NCI-H2081 (cell line): ENCODE measurements at regions not wholly inside any gene's neighbourhood (a gene's known extent, or its start where the extent isn't known, plus 50 kb on each side); places are given as distances from the start of the nearest gene placed in this dataset.

Experiments
- DNase-seq, 2 experiments: peaks; one replicate each; lab custom pipeline; 2025; lab: John Stamatoyannopoulos, UW

DNA sequence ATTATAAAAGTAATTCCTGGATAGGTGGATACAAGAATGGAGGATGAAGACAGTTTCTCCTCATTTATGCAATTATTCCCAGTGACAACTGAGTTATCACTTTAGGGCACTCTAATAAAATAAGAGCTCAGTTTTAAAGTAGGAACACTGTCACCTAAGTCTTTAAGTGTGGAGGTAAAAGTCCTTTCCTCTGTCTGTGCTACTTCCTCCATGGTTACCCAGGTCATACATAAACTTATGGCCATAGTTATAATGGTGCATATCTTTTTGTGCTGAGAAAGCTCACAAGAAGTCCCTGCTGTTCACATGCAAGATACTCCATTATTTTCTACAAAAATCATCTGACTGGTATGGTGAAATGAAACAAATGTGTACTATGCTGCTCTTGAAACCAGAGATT lies 1093.6 kb downstream of the IGSF11 start:
- DNase-seq: no peak

DNA sequence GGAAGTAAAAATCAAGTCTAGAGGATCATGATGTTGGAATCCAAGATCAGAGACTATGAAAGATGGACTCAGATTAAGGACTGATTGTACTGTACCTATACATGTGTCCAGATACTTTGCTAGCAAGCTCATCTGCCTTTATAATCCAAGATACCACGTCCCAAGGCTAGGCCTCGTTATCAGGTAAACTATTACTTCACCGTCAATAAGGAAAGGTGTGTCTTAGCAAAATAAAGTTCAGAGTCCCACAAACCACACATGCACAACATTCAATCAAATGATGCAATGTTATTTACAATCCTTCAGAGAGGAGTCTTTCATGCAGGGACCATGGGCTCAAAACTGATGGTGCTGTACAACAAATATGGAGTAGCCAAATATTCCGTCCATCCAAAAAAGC lies 1092.9 kb downstream of the IGSF11 start:
- DNase-seq: no peak

- DNase-seq: no peak
Measured at GRCh38 chr3:117954131-117954530, 1080.5 kb downstream of the IGSF11 start.

DNA sequence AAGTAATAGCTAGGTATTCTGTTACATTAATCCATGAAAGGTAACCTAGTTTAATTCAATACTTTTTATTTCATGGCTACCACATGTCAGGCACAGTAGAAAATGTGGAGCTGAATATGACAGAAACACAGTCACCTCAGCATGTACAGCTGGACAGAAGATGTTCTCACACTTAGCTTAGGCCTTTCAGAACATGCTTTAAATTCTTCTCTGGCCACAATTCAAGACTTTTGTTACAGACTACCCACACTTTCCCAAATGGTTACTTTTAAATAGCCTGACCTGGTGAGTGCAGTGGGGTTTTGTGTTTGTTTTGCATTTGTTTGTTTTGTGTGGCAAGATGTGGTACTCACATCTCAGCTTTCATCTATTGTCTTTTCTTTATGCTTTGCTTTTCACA lies 1079.5 kb downstream of the IGSF11 start:
- peak; percentile 53 to 84 for DNase-seq

- DNase-seq: no peak
Measured at GRCh38 chr3:117958027-117958426, 1076.6 kb downstream of the IGSF11 start.

DNA sequence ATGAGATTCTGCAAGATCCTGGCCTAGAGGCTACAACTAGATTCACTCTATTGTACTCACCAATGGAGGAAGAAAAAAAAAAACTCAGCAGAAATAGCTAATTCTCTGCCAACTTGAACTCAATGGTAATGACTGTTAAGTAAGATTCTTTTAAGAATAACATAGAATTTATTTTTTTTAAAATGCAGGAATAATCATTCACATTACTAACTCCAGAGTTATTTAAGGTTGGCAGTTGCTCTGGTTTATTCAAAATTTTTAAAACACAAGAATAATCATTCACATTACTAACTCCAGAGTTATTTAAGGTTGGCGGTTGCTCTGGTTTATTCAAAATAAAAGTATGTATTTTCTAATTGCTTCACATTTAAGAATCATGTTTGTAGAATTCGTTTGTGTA lies 1071.9 kb downstream of the IGSF11 start:
- no peak for DNase-seq

- no peak for DNase-seq
Measured at GRCh38 chr3:117963858-117964257, 1070.8 kb downstream of the IGSF11 start.

DNA sequence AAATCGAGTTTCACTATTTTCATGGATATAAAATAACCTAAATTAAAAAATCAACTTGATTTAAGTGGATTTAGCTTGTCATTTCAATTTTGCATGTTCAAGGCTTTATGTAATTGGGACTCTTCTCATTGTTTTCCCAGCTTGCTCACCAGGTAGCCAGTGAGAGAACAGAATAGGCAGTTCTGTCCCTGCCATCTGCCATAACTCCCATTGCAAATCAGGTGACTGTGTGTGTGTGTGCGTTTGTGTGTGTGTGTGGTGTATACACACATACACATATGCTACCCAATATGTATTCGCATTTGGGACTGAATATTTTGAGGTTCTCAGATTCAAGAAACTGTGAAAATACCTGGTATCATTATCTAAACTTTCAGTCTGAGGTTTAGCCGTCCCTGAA lies 1069.8 kb downstream of the IGSF11 start:
- DNase-seq: no peak

DNA sequence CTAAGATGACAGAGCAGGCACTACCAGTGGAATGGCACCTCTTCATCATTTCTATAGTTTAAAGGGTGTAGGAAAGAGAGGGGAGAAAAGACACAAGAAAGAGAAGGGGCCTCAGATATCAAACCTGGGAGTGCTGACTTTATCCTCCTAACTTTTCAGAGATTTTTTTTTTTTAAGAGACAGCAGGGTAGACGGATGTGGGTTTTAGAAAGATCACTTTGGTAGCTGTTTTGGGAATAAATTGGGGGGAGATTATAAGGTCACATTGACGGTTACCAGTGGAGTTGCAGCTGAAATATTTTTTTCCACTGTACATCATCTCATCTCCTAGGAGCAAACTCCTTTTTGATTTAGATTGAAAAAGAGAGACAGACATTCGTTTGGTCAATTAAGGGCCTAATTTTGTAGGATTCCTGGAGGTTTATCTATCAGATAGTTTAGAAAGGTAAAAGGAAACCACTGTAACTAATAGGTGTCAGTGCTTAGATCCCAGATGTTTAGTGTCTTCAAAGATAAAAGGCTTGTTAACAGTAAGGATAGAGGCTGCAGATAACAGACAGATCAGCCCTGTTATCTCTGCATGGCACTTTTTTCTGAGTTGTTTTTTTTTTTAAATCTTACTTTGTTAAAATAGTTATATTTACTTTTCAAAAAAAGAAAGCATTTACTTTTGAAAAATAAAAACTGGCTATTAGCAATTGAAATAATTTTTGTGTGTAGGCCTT lies 1057.0 kb downstream of the IGSF11 start:
- no peak for DNase-seq

GRCh38 chr3:117979466-117979865 lies 1055.2 kb downstream of the IGSF11 start:
- DNase-seq: no peak

DNA sequence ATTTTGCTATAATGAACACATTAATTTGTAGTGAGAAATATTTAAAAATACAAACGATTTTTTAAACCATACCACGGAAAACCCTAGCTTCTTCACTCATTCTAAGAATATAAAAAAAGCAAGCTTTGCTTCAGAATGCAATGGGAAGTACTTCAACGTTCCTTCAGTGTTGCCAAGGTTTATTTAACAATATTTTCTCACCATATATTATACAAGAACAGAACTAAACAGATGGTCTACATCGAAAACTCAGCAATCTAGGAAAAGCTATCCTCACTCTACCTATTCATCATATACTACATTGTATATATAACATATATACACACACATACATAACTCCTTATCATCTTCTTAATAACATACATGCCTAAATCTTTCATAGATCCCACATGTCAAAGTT lies 1047.4 kb downstream of the IGSF11 start:
- DNase-seq: no peak

- no peak for DNase-seq
Measured at GRCh38 chr3:117989982-117990381, 1044.7 kb downstream of the IGSF11 start.

DNA sequence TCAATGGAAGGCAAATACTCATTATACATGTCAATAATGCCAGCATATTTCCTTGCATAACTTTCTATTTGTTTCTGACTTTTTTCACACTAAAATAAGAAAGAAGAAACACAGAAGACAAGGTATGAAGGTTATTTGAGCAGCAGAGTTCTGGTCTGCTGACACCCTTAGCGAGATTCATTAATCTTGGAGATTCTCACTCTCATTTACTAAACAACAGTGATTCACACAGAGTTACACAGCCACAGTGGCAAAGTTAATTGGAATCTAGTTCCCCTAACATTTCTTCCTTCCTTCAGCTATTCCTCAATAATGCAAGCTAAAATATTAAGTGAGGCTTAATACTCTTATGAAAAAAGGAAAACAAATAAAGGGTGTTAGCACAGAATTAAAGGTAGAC lies 1044.0 kb downstream of the IGSF11 start:
- DNase-seq: no peak

DNA sequence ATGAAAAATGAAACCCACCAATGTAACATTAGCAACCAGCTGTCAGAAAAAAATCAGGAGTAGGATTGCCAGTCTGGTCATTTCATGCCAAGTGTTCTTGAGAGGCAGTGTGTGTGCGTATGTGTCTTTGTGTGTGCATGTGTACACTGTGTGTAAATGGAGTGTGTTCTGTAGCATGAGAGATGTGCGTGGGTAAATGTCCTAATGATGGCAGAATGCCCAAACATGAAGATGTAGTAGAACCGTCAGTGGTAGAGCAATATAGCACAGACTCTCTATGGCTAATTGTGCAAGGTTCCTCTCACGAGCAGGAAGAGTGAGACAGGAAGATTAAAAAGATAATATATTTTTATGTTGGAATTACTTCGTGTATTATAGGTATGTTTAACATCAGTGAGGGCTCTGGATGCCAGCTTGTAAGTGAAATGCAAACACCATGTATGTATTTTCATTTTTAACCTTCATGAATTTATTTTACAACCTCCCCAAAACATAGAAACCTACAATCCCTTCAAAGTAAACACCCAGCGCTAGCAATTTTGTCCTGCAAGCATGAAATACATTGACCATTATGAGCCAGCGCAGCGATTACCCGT lies 1038.7 kb downstream of the IGSF11 start:
- DNase-seq: no peak

DNA sequence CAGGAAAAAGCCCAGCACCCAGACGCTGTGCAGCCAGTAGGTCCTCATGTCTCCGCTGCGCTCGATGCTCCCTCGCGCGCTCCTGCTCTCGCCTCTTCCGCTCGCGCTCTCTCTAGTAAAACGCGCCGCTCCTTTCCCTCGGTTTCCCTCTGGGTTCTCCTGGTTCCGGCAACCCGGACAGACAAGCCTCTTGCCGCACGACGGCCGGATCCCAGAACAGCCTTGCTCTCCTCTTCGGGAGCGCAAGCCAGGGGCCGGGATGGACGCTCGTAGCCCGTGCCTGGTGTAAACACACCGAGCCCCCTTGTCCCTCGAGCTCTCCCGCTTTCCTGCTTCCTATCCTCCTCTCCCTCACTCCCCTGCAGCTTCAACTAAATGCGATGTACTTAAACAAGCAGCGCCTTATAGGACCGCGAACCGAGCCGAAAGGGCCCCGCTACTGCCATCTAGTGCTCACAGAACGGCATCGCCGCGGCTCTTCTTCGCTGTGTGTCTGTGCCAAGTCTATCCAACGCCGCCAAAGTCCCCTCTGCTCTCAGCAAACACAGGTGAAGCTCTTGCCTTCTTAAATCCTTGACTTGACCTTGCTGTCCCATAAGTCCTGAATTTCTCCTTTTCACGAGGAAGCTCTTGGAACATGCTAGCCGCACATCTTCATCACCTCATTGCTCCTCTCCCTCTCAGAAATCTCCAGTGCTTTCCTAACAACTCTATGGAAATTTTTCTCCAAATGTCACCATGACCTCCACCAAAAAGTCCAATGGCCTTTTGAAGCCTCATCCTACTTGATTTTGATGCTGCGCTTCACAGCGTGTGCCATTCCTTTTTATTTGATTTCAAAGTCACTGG lies 1037.2 kb downstream of the IGSF11 start:
- peak; percentile 87 to 88 for DNase-seq

DNA sequence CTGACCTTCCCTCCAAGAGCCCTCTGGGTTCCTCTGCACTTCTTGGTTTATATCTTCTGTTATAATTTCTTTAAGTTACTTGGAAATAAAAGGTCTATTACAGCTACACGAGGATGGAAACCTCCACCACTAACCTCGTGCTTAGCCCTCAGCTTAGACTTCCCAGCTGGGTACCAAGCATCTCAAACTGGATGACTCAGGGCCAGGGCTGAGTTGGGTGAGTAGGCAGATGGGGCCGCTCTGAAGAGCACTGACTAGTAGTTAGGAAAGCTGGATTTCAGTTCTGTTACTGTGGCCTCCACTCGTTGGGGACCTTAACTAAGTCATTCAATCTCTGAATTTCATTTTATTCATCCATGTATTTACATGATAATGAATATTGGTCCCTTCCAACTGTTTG lies 1036.6 kb downstream of the IGSF11 start:
- no peak for DNase-seq

- no peak for DNase-seq
Measured at GRCh38 chr3:118000219-118000618, 1034.4 kb downstream of the IGSF11 start.

GRCh38 chr3:118001380-118001779 lies 1033.3 kb downstream of the IGSF11 start:
- DNase-seq: no peak

DNA sequence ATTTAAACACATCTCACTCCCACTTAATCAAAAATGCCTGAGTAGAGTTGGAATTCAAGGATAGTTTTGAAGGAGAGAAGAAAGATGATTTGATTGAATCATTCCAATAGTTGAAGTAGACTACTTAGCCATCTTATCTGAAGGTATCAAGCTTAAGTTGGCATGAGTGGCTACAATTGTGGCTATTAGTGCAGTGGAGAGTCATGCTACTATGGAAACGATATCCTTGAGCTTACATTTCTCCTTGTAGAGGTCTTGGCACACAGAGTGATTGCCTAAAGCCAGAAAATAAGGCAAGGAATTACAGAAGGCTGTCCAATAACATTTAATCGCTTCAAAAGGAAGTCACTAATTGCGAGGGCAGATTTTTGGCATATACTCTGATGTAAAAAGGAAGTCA lies 1022.7 kb downstream of the IGSF11 start:
- no peak for DNase-seq

DNA sequence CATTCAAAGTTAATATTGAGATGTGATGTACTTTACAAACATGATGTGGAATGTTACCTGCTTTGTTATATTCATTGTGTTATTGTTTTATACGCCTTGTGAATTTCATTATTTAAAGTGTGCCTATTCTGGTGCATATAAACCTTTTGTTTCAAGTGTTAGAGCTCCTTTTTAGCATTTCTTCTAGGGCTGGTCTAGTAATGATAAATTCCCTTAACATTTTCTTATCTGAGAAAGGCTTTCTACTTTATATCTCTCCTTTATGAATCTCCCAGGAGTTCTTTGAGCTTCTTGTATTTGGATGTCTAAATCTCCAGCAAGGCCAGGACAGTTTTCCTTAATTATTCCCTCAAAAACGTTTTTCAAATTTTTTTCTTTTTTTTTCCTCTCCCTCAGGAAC lies 1005.6 kb downstream of the IGSF11 start:
- DNase-seq: no peak

- DNase-seq: no peak
Measured at GRCh38 chr3:118036215-118036614, 998.4 kb downstream of the IGSF11 start.

- DNase-seq: no peak
Measured at GRCh38 chr3:118055381-118055780, 979.3 kb downstream of the IGSF11 start.

- no peak for DNase-seq
Measured at GRCh38 chr3:118057086-118057485, 977.6 kb downstream of the IGSF11 start.
